ENCODE measurements at regions not wholly inside any gene's neighbourhood (a gene's known extent, or its start where the extent isn't known, plus 50 kb on each side); places are given as distances from the start of the nearest gene placed in this dataset.

DNA sequence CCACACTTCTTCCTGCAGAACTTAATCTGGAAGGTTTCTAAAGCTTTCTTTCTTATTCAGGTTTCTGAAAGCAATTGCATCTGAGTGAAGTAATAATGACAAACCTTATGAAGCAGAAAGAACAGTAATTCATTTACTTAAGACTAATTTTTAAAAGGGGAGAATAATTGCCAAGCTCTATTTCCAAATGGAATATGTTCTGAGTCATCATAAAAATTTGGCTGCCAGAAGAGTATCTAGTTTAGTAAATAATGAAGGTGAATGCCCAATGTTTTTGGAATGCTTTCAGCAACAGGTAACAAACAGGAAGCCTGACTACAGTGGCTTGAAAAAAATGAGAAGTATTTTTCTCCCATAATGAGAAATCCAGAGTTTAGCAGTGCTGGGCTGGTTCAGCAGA lies 227.3 kb upstream of the TET2 start (continued):
- TF ChIP-seq, protein P1, sequence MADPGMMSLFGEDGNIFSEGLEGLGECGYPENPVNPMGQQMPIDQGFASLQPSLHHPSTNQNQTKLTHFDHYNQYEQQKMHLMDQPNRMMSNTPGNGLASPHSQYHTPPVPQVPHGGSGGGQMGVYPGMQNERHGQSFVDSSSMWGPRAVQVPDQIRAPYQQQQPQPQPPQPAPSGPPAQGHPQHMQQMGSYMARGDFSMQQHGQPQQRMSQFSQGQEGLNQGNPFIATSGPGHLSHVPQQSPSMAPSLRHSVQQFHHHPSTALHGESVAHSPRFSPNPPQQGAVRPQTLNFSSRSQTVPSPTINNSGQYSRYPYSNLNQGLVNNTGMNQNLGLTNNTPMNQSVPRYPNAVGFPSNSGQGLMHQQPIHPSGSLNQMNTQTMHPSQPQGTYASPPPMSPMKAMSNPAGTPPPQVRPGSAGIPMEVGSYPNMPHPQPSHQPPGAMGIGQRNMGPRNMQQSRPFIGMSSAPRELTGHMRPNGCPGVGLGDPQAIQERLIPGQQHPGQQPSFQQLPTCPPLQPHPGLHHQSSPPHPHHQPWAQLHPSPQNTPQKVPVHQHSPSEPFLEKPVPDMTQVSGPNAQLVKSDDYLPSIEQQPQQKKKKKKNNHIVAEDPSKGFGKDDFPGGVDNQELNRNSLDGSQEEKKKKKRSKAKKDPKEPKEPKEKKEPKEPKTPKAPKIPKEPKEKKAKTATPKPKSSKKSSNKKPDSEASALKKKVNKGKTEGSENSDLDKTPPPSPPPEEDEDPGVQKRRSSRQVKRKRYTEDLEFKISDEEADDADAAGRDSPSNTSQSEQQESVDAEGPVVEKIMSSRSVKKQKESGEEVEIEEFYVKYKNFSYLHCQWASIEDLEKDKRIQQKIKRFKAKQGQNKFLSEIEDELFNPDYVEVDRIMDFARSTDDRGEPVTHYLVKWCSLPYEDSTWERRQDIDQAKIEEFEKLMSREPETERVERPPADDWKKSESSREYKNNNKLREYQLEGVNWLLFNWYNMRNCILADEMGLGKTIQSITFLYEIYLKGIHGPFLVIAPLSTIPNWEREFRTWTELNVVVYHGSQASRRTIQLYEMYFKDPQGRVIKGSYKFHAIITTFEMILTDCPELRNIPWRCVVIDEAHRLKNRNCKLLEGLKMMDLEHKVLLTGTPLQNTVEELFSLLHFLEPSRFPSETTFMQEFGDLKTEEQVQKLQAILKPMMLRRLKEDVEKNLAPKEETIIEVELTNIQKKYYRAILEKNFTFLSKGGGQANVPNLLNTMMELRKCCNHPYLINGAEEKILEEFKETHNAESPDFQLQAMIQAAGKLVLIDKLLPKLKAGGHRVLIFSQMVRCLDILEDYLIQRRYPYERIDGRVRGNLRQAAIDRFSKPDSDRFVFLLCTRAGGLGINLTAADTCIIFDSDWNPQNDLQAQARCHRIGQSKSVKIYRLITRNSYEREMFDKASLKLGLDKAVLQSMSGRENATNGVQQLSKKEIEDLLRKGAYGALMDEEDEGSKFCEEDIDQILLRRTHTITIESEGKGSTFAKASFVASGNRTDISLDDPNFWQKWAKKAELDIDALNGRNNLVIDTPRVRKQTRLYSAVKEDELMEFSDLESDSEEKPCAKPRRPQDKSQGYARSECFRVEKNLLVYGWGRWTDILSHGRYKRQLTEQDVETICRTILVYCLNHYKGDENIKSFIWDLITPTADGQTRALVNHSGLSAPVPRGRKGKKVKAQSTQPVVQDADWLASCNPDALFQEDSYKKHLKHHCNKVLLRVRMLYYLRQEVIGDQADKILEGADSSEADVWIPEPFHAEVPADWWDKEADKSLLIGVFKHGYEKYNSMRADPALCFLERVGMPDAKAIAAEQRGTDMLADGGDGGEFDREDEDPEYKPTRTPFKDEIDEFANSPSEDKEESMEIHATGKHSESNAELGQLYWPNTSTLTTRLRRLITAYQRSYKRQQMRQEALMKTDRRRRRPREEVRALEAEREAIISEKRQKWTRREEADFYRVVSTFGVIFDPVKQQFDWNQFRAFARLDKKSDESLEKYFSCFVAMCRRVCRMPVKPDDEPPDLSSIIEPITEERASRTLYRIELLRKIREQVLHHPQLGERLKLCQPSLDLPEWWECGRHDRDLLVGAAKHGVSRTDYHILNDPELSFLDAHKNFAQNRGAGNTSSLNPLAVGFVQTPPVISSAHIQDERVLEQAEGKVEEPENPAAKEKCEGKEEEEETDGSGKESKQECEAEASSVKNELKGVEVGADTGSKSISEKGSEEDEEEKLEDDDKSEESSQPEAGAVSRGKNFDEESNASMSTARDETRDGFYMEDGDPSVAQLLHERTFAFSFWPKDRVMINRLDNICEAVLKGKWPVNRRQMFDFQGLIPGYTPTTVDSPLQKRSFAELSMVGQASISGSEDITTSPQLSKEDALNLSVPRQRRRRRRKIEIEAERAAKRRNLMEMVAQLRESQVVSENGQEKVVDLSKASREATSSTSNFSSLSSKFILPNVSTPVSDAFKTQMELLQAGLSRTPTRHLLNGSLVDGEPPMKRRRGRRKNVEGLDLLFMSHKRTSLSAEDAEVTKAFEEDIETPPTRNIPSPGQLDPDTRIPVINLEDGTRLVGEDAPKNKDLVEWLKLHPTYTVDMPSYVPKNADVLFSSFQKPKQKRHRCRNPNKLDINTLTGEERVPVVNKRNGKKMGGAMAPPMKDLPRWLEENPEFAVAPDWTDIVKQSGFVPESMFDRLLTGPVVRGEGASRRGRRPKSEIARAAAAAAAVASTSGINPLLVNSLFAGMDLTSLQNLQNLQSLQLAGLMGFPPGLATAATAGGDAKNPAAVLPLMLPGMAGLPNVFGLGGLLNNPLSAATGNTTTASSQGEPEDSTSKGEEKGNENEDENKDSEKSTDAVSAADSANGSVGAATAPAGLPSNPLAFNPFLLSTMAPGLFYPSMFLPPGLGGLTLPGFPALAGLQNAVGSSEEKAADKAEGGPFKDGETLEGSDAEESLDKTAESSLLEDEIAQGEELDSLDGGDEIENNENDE (IDR thresholded peaks at IDR 0.05; ENCODE audit: insufficient replicate concordance, low read length), result no peak
- TF ChIP-seq TBP (IDR thresholded peaks at IDR 0.05; ENCODE audit: low read depth, low read length) (no peak), SRF (IDR thresholded peaks at IDR 0.05; ENCODE audit: low read depth, low read length) (no peak)

All from H1 (cell line).